Activated T-cell treated with anti-CD3 and anti-CD28 coated beads, Interleukin-2, amount 50 U/mL, for 4 hours (primary cell): ENCODE measurements at regions not wholly inside any gene's neighbourhood (a gene's known extent, or its start where the extent isn't known, plus 50 kb on each side); places are given as distances from the start of the nearest gene placed in this dataset.
"Not testable (repeated sequence)": the region's sequence is repeated elsewhere in the genome, so short reads cannot be mapped to it uniquely, and the experiment has no call there.

Source experiments
- ATAC-seq, 2 donors: fragments of 200-7000 bp; cut with Tn5 transposase; one replicate each; pipeline ENCODE4 v1.10.0; 2021
- DNase-seq: peaks from one replicate; pipeline ENCODE4 v3.0.0-alpha.2; 2020
- H3K27me3 Mint-ChIP-seq: one replicate; pipeline ENCODE4 v1.8.0; 2021; ENCODE audit warnings: low read depth, mixed read lengths
- H3K36me3 Mint-ChIP-seq: one replicate; pipeline ENCODE4 v1.8.0; 2022; ENCODE audit warnings: mixed read lengths; ENCODE audit not compliant: insufficient read depth
- H3K4me1 Mint-ChIP-seq: one replicate; pipeline ENCODE4 v1.8.0; 2021; ENCODE audit warnings: low read depth, mixed read lengths
- H3K4me3 Mint-ChIP-seq: one replicate; pipeline ENCODE4 v1.8.0; 2021; ENCODE audit warnings: mild to moderate bottlenecking, moderate library complexity, mixed read lengths
- H3K9me3 Mint-ChIP-seq: one replicate; pipeline ENCODE4 v1.8.0; 2021; ENCODE audit warnings: mixed read lengths

GRCh38 chr6:85113934-85114580 is 335.8 kb upstream of the NT5E start:
- Mint-ChIP-seq H3K27me3 (peaks cover 3% of the 10 kb centered on the region), H3K36me3 (no peaks in the 10 kb centered on the region)
- no peak for ATAC-seq

DNA sequence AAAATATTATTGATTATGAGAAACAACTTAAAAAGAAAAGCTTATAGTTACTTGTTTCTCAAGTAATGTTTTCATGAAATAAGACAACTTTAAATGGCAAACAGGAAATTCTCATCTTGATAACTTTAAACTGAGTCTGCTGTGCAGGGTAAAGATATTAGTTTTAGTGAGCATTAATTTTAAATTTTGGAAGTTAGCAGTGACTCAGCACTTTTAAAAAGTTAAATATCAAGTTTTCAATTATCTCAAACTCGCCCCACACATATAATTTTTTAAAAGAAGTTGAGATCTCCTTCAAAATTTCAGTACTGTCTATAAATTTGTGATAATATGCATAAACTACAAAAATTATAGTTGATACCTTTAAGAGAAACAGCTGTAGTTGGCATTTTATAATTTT is 337.3 kb upstream of the NT5E start:
- Mint-ChIP-seq H3K9me3 (no peaks in the 10 kb centered on the region), H3K4me3 (no peak overlapping the region), H3K36me3 (no peaks in the 10 kb centered on the region), H3K4me1 (no peaks in the 10 kb centered on the region), H3K27me3 (peaks cover 3% of the 10 kb centered on the region)
- no peak for DNase-seq
- no peak for ATAC-seq

More at GRCh38 chr6:85113934-85114580, 335.8 kb upstream of the NT5E start:
- H3K4me3 Mint-ChIP-seq, result no peak overlapping the region
- peaks cover 2% of the 10 kb centered on the region for H3K9me3 Mint-ChIP-seq
- DNase-seq, result no peak
- H3K4me1 Mint-ChIP-seq, result no peaks in the 10 kb centered on the region

GRCh38 chr6:85111481-85112011 is 338.3 kb upstream of the NT5E start:
- DNase-seq (no peak), ATAC-seq (no peak)
- peaks cover 3% of the 10 kb centered on the region for H3K27me3 Mint-ChIP-seq
- no peaks in the 10 kb centered on the region for H3K4me1 Mint-ChIP-seq
- H3K9me3 Mint-ChIP-seq, result peaks cover under 1% of the 10 kb centered on the region
- no peaks in the 10 kb centered on the region for H3K36me3 Mint-ChIP-seq
- no peak overlapping the region for H3K4me3 Mint-ChIP-seq

DNA sequence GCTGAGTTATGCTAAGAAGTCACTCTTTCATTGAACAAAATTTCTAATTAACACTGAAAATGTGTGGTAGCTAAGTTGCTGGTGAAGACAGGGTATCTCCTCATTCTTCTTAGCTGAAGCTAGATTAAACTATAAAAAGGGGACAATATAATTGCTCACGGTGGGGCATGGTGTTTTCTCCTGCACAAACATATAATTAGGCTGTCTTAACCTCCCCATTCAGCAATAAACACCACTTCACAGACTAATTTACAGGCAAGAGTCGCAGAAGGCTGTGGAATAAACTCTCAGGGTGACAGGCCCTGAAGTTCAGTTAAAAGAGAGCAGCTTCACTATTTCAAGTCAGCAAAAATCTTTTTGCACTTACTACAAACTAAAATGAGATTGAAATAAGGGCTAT is 338.9 kb upstream of the NT5E start:
- Mint-ChIP-seq H3K27me3 (peaks cover 3% of the 10 kb centered on the region), H3K9me3 (peaks cover 5% of the 10 kb centered on the region), H3K36me3 (no peaks in the 10 kb centered on the region), H3K4me1 (no peaks in the 10 kb centered on the region), H3K4me3 (no peak overlapping the region)
- DNase-seq, result no peak
- ATAC-seq, result no peak

- DNase-seq (no peak), ATAC-seq (no peak)
- peaks cover 5% of the 10 kb centered on the region for H3K9me3 Mint-ChIP-seq
- H3K4me3 Mint-ChIP-seq, result no peak overlapping the region
- H3K27me3 Mint-ChIP-seq, result peaks cover 3% of the 10 kb centered on the region
- no peaks in the 10 kb centered on the region for H3K4me1 Mint-ChIP-seq
- no peaks in the 10 kb centered on the region for H3K36me3 Mint-ChIP-seq
Observed at GRCh38 chr6:85107701-85108100, 342.2 kb upstream of the NT5E start.

GRCh38 chr6:85096976-85097375 is 332.6 kb upstream of the TBX18 start:
- peaks cover 29% of the 10 kb centered on the region for H3K9me3 Mint-ChIP-seq
- ATAC-seq, result no peak
- DNase-seq, result no peak
- H3K36me3 Mint-ChIP-seq, result no peaks in the 10 kb centered on the region
- no peaks in the 10 kb centered on the region for H3K4me1 Mint-ChIP-seq
- H3K27me3 Mint-ChIP-seq, result no peaks in the 10 kb centered on the region
- no peak overlapping the region for H3K4me3 Mint-ChIP-seq

GRCh38 chr6:85092226-85092625 is 327.8 kb upstream of the TBX18 start:
- no peaks in the 10 kb centered on the region for H3K4me1 Mint-ChIP-seq
- H3K9me3 Mint-ChIP-seq, result peaks cover 9% of the 10 kb centered on the region
- no peak overlapping the region for H3K4me3 Mint-ChIP-seq
- DNase-seq, result no peak
- no peaks in the 10 kb centered on the region for H3K27me3 Mint-ChIP-seq
- no peaks in the 10 kb centered on the region for H3K36me3 Mint-ChIP-seq
- no peak for ATAC-seq

DNA sequence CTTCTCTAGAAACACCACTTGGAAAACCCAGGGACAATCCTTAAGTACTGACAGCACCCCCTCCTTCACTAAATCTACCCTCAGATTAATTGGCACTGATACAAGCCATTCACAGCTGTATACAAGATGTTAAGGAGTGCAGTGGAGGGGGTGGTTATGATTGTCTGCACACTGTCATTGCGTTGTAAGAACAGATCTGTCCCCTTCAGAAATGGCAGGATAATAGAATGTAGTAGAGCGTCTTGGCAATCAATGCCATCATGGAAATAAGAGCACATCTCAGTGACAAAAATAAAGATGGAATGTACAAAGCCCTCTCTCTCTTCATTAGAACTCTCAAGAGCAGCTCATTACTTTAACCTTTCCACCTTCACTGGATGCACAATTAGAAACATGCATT is 324.9 kb upstream of the TBX18 start:
- no peaks in the 10 kb centered on the region for H3K27me3 Mint-ChIP-seq
- no peaks in the 10 kb centered on the region for H3K4me1 Mint-ChIP-seq
- ATAC-seq (no peak), DNase-seq (no peak)
- H3K4me3 Mint-ChIP-seq, result no peak overlapping the region
- no peaks in the 10 kb centered on the region for H3K36me3 Mint-ChIP-seq
- H3K9me3 Mint-ChIP-seq, result peaks cover 7% of the 10 kb centered on the region

GRCh38 chr6:85085875-85086274 is 321.5 kb upstream of the TBX18 start:
- no peak for ATAC-seq
- no peaks in the 10 kb centered on the region for H3K36me3 Mint-ChIP-seq
- peaks cover 5% of the 10 kb centered on the region for H3K9me3 Mint-ChIP-seq
- H3K4me3 Mint-ChIP-seq, result no peak overlapping the region
- no peaks in the 10 kb centered on the region for H3K27me3 Mint-ChIP-seq
- H3K4me1 Mint-ChIP-seq, result no peaks in the 10 kb centered on the region
- DNase-seq, result no peak

DNA sequence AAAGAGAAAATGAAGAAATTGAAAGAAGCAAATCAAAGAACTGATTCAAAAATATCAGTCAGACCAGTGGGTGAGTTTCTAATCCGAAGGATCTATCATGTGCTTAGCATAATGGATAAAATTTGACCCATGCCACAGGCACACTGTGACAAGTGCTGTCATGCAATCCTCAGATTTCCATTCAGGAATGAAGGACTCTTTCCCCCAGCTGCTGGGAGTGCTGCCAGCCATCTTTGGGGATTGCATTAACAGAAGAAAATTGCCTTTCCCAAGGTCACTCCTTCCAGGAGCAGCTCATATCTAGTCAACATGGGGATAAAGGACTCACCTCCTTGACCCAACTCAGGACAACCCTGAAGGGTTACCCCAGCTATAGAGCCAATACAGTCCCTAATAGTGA is 316.7 kb upstream of the TBX18 start:
- H3K9me3 Mint-ChIP-seq, result peaks cover 8% of the 10 kb centered on the region
- no peak for ATAC-seq
- no peaks in the 10 kb centered on the region for H3K36me3 Mint-ChIP-seq
- H3K27me3 Mint-ChIP-seq, result no peaks in the 10 kb centered on the region
- no peaks in the 10 kb centered on the region for H3K4me1 Mint-ChIP-seq
- no peak overlapping the region for H3K4me3 Mint-ChIP-seq
- no peak for DNase-seq

DNA sequence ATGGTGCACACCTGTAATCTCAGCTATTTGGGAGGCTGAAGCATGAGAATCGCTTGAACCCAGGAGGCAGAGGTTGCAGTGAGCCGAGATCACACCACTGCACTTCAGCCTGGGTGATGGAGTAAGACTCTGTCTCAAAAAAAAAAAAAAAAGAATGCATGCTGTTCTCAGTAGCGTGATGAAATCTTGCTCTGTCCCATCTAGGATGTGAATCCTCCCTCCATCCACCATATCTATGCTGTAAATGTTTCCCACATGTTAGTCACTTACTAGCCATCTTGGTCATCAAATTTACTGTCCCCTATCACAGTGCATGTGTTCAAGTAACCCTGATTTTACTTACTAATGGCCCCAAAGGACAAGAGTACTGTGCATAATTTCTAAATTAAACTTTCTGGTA is 315.4 kb upstream of the TBX18 start:
- Mint-ChIP-seq H3K36me3 (no peaks in the 10 kb centered on the region), H3K4me3 (no peak overlapping the region)
- ATAC-seq, result no peak

DNA sequence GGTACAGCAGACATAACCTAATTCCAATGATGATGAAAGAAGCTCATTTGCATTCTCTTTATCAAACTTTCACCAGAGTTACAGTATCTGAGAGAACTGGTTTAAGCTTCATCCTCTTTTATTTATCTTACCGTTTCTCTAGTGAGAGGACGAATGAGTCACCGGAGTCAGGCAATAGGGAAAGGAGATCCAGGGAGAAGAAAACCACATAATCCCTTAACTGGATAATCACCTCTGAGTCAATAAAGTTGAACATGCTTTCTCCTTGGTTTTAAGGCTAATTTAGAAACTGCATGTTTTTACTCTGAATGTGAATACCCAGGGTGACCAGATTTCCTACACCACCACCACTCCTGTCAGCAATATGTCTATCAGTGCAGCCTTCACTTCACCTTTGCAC is 313.7 kb upstream of the TBX18 start:
- Mint-ChIP-seq H3K36me3 (no peaks in the 10 kb centered on the region), H3K27me3 (no peaks in the 10 kb centered on the region), H3K9me3 (peaks cover 6% of the 10 kb centered on the region), H3K4me3 (no peak overlapping the region), H3K4me1 (no peaks in the 10 kb centered on the region)
- ATAC-seq (no peak), DNase-seq (no peak)

More for the DNA sequence above, 315.4 kb upstream of the TBX18 start:
- no peaks in the 10 kb centered on the region for H3K4me1 Mint-ChIP-seq
- DNase-seq, result no peak
- H3K9me3 Mint-ChIP-seq, result peaks cover 4% of the 10 kb centered on the region
- H3K27me3 Mint-ChIP-seq, result no peaks in the 10 kb centered on the region

- H3K4me1 Mint-ChIP-seq, result no peaks in the 10 kb centered on the region
- H3K36me3 Mint-ChIP-seq, result no peaks in the 10 kb centered on the region
- no peaks in the 10 kb centered on the region for H3K27me3 Mint-ChIP-seq
- ATAC-seq, result no peak
- H3K4me3 Mint-ChIP-seq, result no peak overlapping the region
- DNase-seq, result no peak
- peaks cover 6% of the 10 kb centered on the region for H3K9me3 Mint-ChIP-seq
Observed at GRCh38 chr6:85077098-85077497, 312.7 kb upstream of the TBX18 start.

GRCh38 chr6:85071845-85072244 is 307.4 kb upstream of the TBX18 start:
- H3K36me3 Mint-ChIP-seq, H3K4me1 Mint-ChIP-seq, H3K4me3 Mint-ChIP-seq, H3K27me3 Mint-ChIP-seq, DNase-seq, H3K9me3 Mint-ChIP-seq, ATAC-seq: not testable (repeated sequence)

DNA sequence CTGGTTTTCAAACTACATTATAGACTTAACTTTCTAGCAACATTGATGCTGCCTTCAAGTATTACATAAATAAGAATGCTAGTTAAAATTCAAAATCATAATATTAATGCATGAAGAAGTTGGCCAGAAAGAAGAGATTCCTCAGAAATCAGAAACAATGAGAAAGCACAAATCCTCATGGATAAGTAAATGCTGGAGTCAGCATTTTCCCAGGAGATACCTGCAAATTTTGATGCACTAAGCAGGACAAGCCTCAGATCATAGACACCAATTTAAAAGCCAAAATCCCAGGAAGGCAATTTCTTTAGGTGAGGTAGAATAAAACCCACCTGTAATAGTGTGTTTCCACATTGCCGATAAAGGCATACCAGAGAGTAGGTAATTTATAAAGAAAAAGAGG is 305.2 kb upstream of the TBX18 start:
- Mint-ChIP-seq H3K9me3 (peaks cover 7% of the 10 kb centered on the region), H3K4me1 (no peaks in the 10 kb centered on the region), H3K36me3 (no peaks in the 10 kb centered on the region), H3K27me3 (no peaks in the 10 kb centered on the region), H3K4me3 (no peak overlapping the region)
- ATAC-seq (no peak), DNase-seq (no peak)
